ENCODE measurements at regions not wholly inside any gene's neighbourhood (a gene's known extent, or its start where the extent isn't known, plus 50 kb on each side); places are given as distances from the start of the nearest gene placed in this dataset.

DNA sequence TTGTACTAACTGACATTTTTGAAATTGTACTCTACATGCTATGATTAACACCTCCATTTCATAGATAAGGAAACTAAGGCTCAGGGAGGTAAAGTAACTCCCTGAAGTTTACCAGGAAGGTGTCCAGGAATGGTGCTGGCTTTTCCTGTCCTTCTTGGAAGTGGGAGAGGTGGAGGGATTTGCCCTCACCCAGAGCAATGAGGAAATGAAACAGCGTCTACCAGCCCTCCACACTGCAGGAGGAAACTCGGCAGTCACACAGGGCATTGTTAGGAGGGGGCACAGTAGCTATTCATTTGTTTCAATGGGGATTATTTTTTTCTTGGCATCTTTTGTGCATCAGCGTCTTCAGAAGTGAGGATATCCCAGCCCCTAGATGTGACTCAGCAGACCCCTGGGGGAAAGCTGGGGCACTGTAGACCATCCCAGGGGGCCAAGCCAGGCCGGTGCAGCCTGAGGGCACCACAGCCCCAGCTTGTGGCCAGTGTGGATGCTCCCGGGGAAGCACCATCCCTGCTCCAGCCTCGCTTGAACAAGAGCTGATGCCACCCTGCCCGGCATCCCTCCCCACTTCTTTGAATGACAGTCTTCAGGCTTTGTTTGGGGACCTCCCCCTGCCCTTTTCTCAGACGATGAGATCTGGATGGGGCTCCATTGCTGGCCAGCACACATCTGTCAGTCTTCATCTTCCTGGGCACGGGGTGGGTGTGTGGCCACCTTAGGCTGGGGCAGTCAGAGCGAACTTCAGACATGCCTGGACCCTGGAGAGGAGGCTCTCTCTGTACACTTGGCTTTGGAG lies 224.4 kb upstream of the PMEPA1 start:
- 67 to 71% methylated on average over 6 to 10 of the region's 10 CpGs for WGBS, 2 donors
- Histone ChIP-seq H3K36me3 (no peaks in the 10 kb centered on the region), H3K27me3 (no peaks in the 10 kb centered on the region), H3K9me3 (no peaks in the 10 kb centered on the region), H3K27ac (no peak overlapping the region), H3K4me1 (no peaks in the 10 kb centered on the region), H3K4me3 (replicated peaks in 1 of 3) (no peak overlapping the region)
- intact Hi-C loops (cut with DNase I), result no loop called here
- TF ChIP-seq CTCF (IDR thresholded peaks at IDR 0.05) (no peak), POLR2A (IDR thresholded peaks at IDR 0.05) (no peak)
- DNase-seq, result no peak

- WGBS, 2 donors, result 76 to 88% methylated on average over 15 to 17 of the region's 17 CpGs
- Histone ChIP-seq H3K4me1 (no peaks in the 10 kb centered on the region), H3K9me3 (no peaks in the 10 kb centered on the region), H3K27ac (no peak overlapping the region), H3K4me3 (replicated peaks in 1 of 3) (no peak overlapping the region), H3K27me3 (no peaks in the 10 kb centered on the region), H3K36me3 (no peaks in the 10 kb centered on the region)
- no peak for DNase-seq
- TF ChIP-seq POLR2A (IDR thresholded peaks at IDR 0.05) (no peak), CTCF (IDR thresholded peaks at IDR 0.05) (no peak)
- intact Hi-C loops (cut with DNase I), result no loop called here
Measured at GRCh38 chr20:57932227-57932864, 222.5 kb upstream of the PMEPA1 start.

GRCh38 chr20:57930351-57930750 lies 220.5 kb upstream of the PMEPA1 start:
- no peak overlapping the region for H3K27ac ChIP-seq
- no peak for DNase-seq
- intact Hi-C loops (cut with DNase I), result no loop called here
- no peaks in the 10 kb centered on the region for H3K36me3 ChIP-seq
- no peaks in the 10 kb centered on the region for H3K4me1 ChIP-seq
- no peaks in the 10 kb centered on the region for H3K9me3 ChIP-seq
- H3K4me3 ChIP-seq (replicated peaks in 1 of 3), result no peak overlapping the region
- no peaks in the 10 kb centered on the region for H3K27me3 ChIP-seq
- 84 to 88% methylated on average over 5 of the region's 5 CpGs for WGBS, 2 donors
- TF ChIP-seq POLR2A (IDR thresholded peaks at IDR 0.05) (no peak), CTCF (IDR thresholded peaks at IDR 0.05) (no peak)

GRCh38 chr20:57928181-57928967 lies 218.6 kb upstream of the PMEPA1 start:
- DNase-seq, result no peak
- no peak overlapping the region for H3K27ac ChIP-seq
- H3K4me1 ChIP-seq, result no peaks in the 10 kb centered on the region
- no peaks in the 10 kb centered on the region for H3K36me3 ChIP-seq
- TF ChIP-seq POLR2A (IDR thresholded peaks at IDR 0.05), result no peak
- no peak for TF ChIP-seq CTCF (IDR thresholded peaks at IDR 0.05)
- no peaks in the 10 kb centered on the region for H3K9me3 ChIP-seq
- WGBS, 2 donors, result 68 to 73% methylated on average over 2 of the region's 2 CpGs
- no peaks in the 10 kb centered on the region for H3K27me3 ChIP-seq
- intact Hi-C loops (cut with DNase I), result no loop called here
- no peak overlapping the region for H3K4me3 ChIP-seq (replicated peaks in 1 of 3)
